GM19328 (cell line): ENCODE measurements at regions not wholly inside any gene's neighbourhood (a gene's known extent, or its start where the extent isn't known, plus 50 kb on each side); places are given as distances from the start of the nearest gene placed in this dataset.

ENCODE experiments used
- ATAC-seq: cut with Tn5 transposase; IDR thresholded peaks from one replicate; pipeline ENCODE4 v1.9.1; 2021; ENCODE audit warnings: mild to moderate bottlenecking, moderate library complexity; ENCODE audit not compliant: unreplicated experiment

- ATAC-seq: no peak
Measured at GRCh38 chr22:47276991-47277390, 514.5 kb downstream of the TBC1D22A start.

- no peak for ATAC-seq
Measured at GRCh38 chr22:47276450-47276820, 514.0 kb downstream of the TBC1D22A start.

- no peak for ATAC-seq
Measured at GRCh38 chr22:47275605-47276449, 513.4 kb downstream of the TBC1D22A start.

- no peak for ATAC-seq
Measured at GRCh38 chr22:47274196-47274595, 511.7 kb downstream of the TBC1D22A start.

- ATAC-seq: no peak
Measured at GRCh38 chr22:47270463-47271135, 508.1 kb downstream of the TBC1D22A start.

GRCh38 chr22:47269516-47270088 lies 507.2 kb downstream of the TBC1D22A start:
- ATAC-seq: no peak

- ATAC-seq: no peak
Measured at GRCh38 chr22:47267513-47268282, 505.2 kb downstream of the TBC1D22A start.

GRCh38 chr22:47266329-47266728 lies 503.9 kb downstream of the TBC1D22A start:
- no peak for ATAC-seq

- ATAC-seq: no peak
Measured at GRCh38 chr22:47260551-47260950, 498.1 kb downstream of the TBC1D22A start.

GRCh38 chr22:47259990-47260389 lies 497.5 kb downstream of the TBC1D22A start:
- ATAC-seq: no peak

- ATAC-seq: no peak
Measured at GRCh38 chr22:47259049-47259448, 496.6 kb downstream of the TBC1D22A start.

GRCh38 chr22:47257976-47258375 lies 495.5 kb downstream of the TBC1D22A start:
- ATAC-seq: no peak

- ATAC-seq: no peak
Measured at GRCh38 chr22:47257566-47257965, 495.1 kb downstream of the TBC1D22A start.

- no peak for ATAC-seq
Measured at GRCh38 chr22:47251911-47252310, 489.5 kb downstream of the TBC1D22A start.

GRCh38 chr22:47250995-47251765 lies 488.7 kb downstream of the TBC1D22A start:
- ATAC-seq: no peak

- ATAC-seq: no peak
Measured at GRCh38 chr22:47249370-47249928, 487.0 kb downstream of the TBC1D22A start.

- no peak for ATAC-seq
Measured at GRCh38 chr22:47248925-47249324, 486.5 kb downstream of the TBC1D22A start.

- no peak for ATAC-seq
Measured at GRCh38 chr22:47247579-47248240, 485.3 kb downstream of the TBC1D22A start.

- ATAC-seq: no peak
Measured at GRCh38 chr22:47245786-47246185, 483.3 kb downstream of the TBC1D22A start.

- ATAC-seq: no peak
Measured at GRCh38 chr22:47245286-47245685, 482.8 kb downstream of the TBC1D22A start.
